Endothelial cell of umbilical vein (primary cell): ENCODE measurements at regions not wholly inside any gene's neighbourhood (a gene's known extent, or its start where the extent isn't known, plus 50 kb on each side); places are given as distances from the start of the nearest gene placed in this dataset.

Experiments
- BruUV-seq: library from RNA; stranded (reverse); fragments of 400-500 nt; replicated peaks from 2 replicates; lab custom pipeline; 2021; lab: Mats Ljungman, UMichigan
- CTCF ChIA-PET: fragments of 300-600, 350-600 bp; sonication (Branson Sonifier 250); formaldehyde crosslinking; loops from one replicate; lab custom pipeline; 2021; ENCODE audit warnings: antibody characterized with exemption, inconsistent platforms; lab: Charles Lee
- POLR2A ChIA-PET: fragments of 300-600, 350-600 bp; sonication (Branson Sonifier 250); formaldehyde crosslinking; loops from one replicate; lab custom pipeline; 2021; ENCODE audit warnings: antibody characterized with exemption, inconsistent platforms; lab: Charles Lee
- DNase-seq: peaks from one replicate; pipeline ENCODE4 v3.0.0-alpha.2; 2011; ENCODE audit warnings: low read depth, low spot score
- FAIRE-seq: peaks from 2 replicates; lab custom pipeline; 2011; peaks lifted over from hg19 to GRCh38; lab: Jason Lieb, UNC
- H2AFZ ChIP-seq: 2 replicates; pipeline ENCODE4 v1.6.0; 2012; ENCODE audit warnings: low read depth, low read length, control low read depth, inconsistent platforms
- H3K27ac ChIP-seq: 2 replicates; pipeline ENCODE4 v1.5.1; 2011; ENCODE audit warnings: low read depth, mild to moderate bottlenecking, control low read depth, low read length, moderate library complexity; ENCODE audit not compliant: insufficient read depth
- H3K27me3 ChIP-seq, 2 experiments: 2 replicates each; pipeline versions ENCODE4 v1.6.0 to v1.6.1; 2011; ENCODE audit warnings: low read length in 2 of 2, mixed read lengths in 1 of 2; ENCODE audit not compliant: control insufficient read depth in 2 of 2, insufficient read depth in 2 of 2
- H3K36me3 ChIP-seq, 2 experiments: 2 replicates in 1 of 2; 3 replicates in 1 of 2; pipeline ENCODE4 v1.5.1; 2011; ENCODE audit warnings: low read length in 2 of 2, mild to moderate bottlenecking in 1 of 2, moderate library complexity in 1 of 2; ENCODE audit not compliant: control insufficient read depth in 2 of 2, insufficient read depth in 2 of 2; ENCODE audit errors: extremely low read depth in 1 of 2
- H3K4me1 ChIP-seq: 3 replicates; pipeline ENCODE4 v1.5.1; 2011; ENCODE audit warnings: mild to moderate bottlenecking, low read length; ENCODE audit not compliant: control insufficient read depth, insufficient read depth; ENCODE audit errors: extremely low read depth
- H3K4me2 ChIP-seq: 2 replicates; pipeline ENCODE4 v1.6.1; 2011; ENCODE audit warnings: low read length, control low read depth, mixed read lengths; ENCODE audit not compliant: insufficient read depth
- H3K4me3 ChIP-seq, 3 experiments: fragments of 200-600 bp in 1 of 3; sonication (generic), shearing (Covaris generic) in 1 of 3; replicated peaks in 1 of 3; 2 replicates each; pipeline ENCODE4 v1.5.1; 2011 to 2016; ENCODE audit warnings: control low read depth in 3 of 3, low read length in 3 of 3, mild to moderate bottlenecking in 2 of 3, inconsistent platforms in 1 of 3, low read depth in 1 of 3, moderate library complexity in 1 of 3; ENCODE audit not compliant: insufficient read depth in 1 of 3
- H3K79me2 ChIP-seq: 2 replicates; pipeline ENCODE4 v1.6.0; 2012; ENCODE audit warnings: low read length, inconsistent platforms; ENCODE audit not compliant: control insufficient read depth, insufficient read depth
- H3K9ac ChIP-seq: replicated peaks from 2 replicates; pipeline ENCODE3; 2011; ENCODE audit warnings: low read length, control low read depth; ENCODE audit not compliant: insufficient read depth; ENCODE audit errors: extremely low read depth
- H3K9me1 ChIP-seq: replicated peaks from 3 replicates; pipeline ENCODE4 v1.6.0; 2011; ENCODE audit warnings: mild to moderate bottlenecking, low read length; ENCODE audit not compliant: control insufficient read depth, insufficient read depth; ENCODE audit errors: extremely low read depth
- H3K9me3 ChIP-seq: replicated peaks from 2 replicates; pipeline ENCODE4 v1.5.1; 2012; ENCODE audit warnings: low read length, inconsistent platforms; ENCODE audit not compliant: control insufficient read depth, insufficient read depth
- H4K20me1 ChIP-seq: replicated peaks from 2 replicates; pipeline ENCODE3; 2011; ENCODE audit warnings: mild to moderate bottlenecking, low read length; ENCODE audit not compliant: control insufficient read depth, insufficient read depth; ENCODE audit errors: extremely low read depth
- CTCF ChIP-seq, 2 donors: IDR thresholded peaks; 1 replicate in 1 of 2; 2 replicates in 1 of 2; pipeline ENCODE4 v1.5.1; 2011; ENCODE audit warnings: low read length in 2 of 2, mild to moderate bottlenecking in 2 of 2, moderate library complexity in 2 of 2, control low read depth in 1 of 2, inconsistent platforms in 1 of 2, low read depth in 1 of 2; ENCODE audit not compliant: insufficient read depth in 1 of 2; ENCODE audit errors: extremely low read depth in 1 of 2
- EZH2 ChIP-seq: IDR thresholded peaks from 2 replicates; pipeline ENCODE4 v1.6.1; 2012; ENCODE audit warnings: borderline replicate concordance, low read depth, mild to moderate bottlenecking, moderate library complexity, low read length, inconsistent platforms; ENCODE audit not compliant: severe bottlenecking
- GATA2 ChIP-seq: IDR thresholded peaks from 2 replicates; pipeline ENCODE4 v1.7.0; 2011; ENCODE audit warnings: low read depth, mild to moderate bottlenecking, moderate library complexity, mixed read lengths, low read length; ENCODE audit not compliant: insufficient read length, insufficient read depth
- dilution Hi-C: fragments of 300-500 bp; cut with MboI; formaldehyde crosslinking; loops from one replicate; pipeline ENCODE4 v1.15.0; 2019; ENCODE audit warnings: low sequenced_read_pairs; ENCODE audit not compliant: extremely low pct_ligation_motif_present
- intact Hi-C: fragments of 100-400 bp; cut with micrococcal nuclease; formaldehyde crosslinking; loops from one replicate; pipeline ENCODE4 v1.10.0; 2022

GRCh38 chr5:53191548-53192165 lies 82.1 kb upstream of the MOCS2 start:
- H3K4me1 ChIP-seq, result no peaks in the 10 kb centered on the region
- H3K9me3 ChIP-seq, result no peaks in the 10 kb centered on the region
- TF ChIP-seq GATA2, result no peak
- no peak for TF ChIP-seq EZH2
- no peaks in the 10 kb centered on the region for H4K20me1 ChIP-seq
- H3K36me3 ChIP-seq, result no peaks in the 10 kb centered on the region
- H3K9me1 ChIP-seq, result no peaks in the 10 kb centered on the region
- peaks cover 5 to 9% of the 10 kb centered on the region in 2 experiments for H3K27me3 ChIP-seq
- no peak for FAIRE-seq
- no peak overlapping the region for H3K4me2 ChIP-seq
- no peak overlapping the region for H3K4me3 ChIP-seq
- no peak overlapping the region for H2AFZ ChIP-seq
- no peaks in the 10 kb centered on the region for H3K79me2 ChIP-seq
- no peak overlapping the region for H3K9ac ChIP-seq
- H3K27ac ChIP-seq, result no peak overlapping the region
- no TSS peak for BruUV-seq
- CTCF ChIA-PET, result no interaction called here
- POLR2A ChIA-PET, result no interaction called here
- no peak for DNase-seq
- intact Hi-C loops (no loop called here), dilution Hi-C loops (no loop called here)

- TF ChIP-seq CTCF (IDR thresholded peaks at IDR 0.05; ENCODE audit: extremely low read depth in 1 of 2, insufficient read depth in 1 of 2, low read depth in 1 of 2, low read length in 2 of 2), result no peak
- intact Hi-C loops, result no loop called here
- dilution Hi-C loops, result no loop called here
- no TSS peak for BruUV-seq
- H3K27ac ChIP-seq, result no peak overlapping the region
- ChIA-PET CTCF (interaction anchor here (1.4 kb wide), 1 partner anchor 25 kb away, joined by 3 read pairs; no protein-coding TSS in a partner anchor), POLR2A (no interaction called here)
- H3K27me3 ChIP-seq, result peaks cover 5 to 12% of the 10 kb centered on the region in 2 experiments
- H3K4me3 ChIP-seq, result no peak overlapping the region
- FAIRE-seq (no peak), DNase-seq (no peak)
- H4K20me1 ChIP-seq, result no peaks in the 10 kb centered on the region
- H3K9me3 ChIP-seq, result no peaks in the 10 kb centered on the region
- no peaks in the 10 kb centered on the region for H3K79me2 ChIP-seq
- no peaks in the 10 kb centered on the region for H3K36me3 ChIP-seq
- no peak overlapping the region for H2AFZ ChIP-seq
- no peaks in the 10 kb centered on the region for H3K9me1 ChIP-seq
- no peaks in the 10 kb centered on the region for H3K4me1 ChIP-seq
- H3K9ac ChIP-seq, result no peak overlapping the region
- no peak overlapping the region for H3K4me2 ChIP-seq
Observed at GRCh38 chr5:53194086-53194485, 84.5 kb upstream of the MOCS2 start.
